Ishikawa (cell line): ENCODE measurements at regions not wholly inside any gene's neighbourhood (a gene's known extent, or its start where the extent isn't known, plus 50 kb on each side); places are given as distances from the start of the nearest gene placed in this dataset.

Source experiments
- EP300 ChIP-seq: IDR thresholded peaks from 2 replicates; pipeline ENCODE4 v1.6.1; 2012; ENCODE audit warnings: borderline replicate concordance
- RAD21 ChIP-seq: IDR thresholded peaks from 2 replicates; pipeline ENCODE4 v1.6.1; 2012; ENCODE audit warnings: low read depth

GRCh38 chr9:119101048-119101447 lies 268.2 kb downstream of the BRINP1 start:
- no peak for TF ChIP-seq RAD21
- no peak for TF ChIP-seq EP300
